ENCODE measurements at regions not wholly inside any gene's neighbourhood (a gene's known extent, or its start where the extent isn't known, plus 50 kb on each side); places are given as distances from the start of the nearest gene placed in this dataset.
"Not testable (repeated sequence)": the region's sequence is repeated elsewhere in the genome, so short reads cannot be mapped to it uniquely, and the experiment has no call there.

DNA sequence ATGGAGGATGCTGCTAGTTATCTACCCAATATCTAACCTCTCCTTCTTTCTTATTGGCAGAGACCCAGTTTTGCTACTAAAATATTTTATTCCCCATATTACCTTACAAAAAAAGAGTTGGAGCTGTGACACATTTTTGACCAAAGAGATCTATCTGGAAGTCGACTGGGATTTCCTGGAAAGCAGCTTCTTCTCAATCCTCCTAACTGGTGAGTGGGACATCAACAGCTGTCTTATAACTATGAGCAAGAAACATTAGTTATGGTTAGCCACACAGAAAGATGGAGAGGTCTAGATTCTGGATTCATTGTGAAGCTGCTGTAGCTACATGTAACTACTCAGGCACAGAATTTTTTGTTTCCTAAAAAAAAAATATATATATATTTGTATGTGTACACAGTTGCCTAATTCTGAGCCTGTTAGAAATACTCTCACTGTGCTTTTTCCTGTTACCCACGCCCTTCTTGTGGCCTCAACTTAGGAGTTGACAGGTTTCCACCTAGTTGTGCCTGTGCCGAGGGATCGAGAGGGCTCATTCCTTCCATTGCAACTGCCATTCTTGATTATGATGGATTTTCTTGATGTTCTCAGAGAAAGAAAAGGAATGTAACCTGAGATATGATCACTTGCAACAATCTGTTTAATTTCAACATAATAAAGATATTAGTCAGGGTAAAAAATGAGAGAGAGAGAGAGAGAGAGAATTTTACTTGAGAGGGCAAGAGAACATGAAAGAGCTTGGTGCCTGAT lies 142.0 kb downstream of the SLC17A6 start:
- no peak for DNase-seq

DNA sequence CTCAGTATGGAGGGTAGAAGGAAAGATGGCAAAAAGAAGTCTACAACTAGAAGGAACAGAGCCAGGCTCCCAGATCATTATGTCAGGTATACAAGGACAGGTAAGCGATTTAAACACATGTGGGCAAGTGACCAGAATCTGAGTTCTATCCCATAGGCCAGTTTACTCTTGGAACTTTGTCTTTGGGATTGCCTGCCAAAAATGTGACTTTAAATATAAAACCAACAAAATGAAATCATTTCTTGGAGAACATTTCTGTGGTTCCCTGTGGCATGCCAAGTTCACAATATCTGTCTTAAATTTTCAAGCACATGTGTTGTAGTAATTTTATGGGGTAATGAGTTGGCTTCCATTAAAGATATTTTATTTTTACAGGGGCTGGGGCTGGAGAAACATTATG lies 141.0 kb downstream of the SLC17A6 start:
- DNase-seq, result no peak

DNA sequence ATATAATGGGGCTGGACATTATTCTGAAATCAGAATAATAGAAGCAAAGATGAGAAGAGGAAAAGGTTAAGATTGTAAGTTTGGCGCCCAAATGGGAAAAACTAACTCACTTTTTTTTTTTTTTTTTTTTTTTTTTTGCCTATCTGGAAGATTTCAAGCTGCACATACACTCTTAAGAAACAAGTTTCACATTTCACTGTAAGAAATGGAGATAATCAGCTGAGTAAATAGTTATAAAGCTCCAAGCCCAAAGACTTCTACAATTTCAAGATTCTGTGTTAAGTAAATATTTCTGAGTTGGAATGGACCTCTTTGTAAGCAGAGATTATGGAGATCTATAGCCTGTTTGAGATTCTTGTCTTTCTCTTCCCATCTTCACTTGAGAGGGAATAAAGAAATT lies 140.0 kb downstream of the SLC17A6 start:
- DNase-seq, result no peak

DNA sequence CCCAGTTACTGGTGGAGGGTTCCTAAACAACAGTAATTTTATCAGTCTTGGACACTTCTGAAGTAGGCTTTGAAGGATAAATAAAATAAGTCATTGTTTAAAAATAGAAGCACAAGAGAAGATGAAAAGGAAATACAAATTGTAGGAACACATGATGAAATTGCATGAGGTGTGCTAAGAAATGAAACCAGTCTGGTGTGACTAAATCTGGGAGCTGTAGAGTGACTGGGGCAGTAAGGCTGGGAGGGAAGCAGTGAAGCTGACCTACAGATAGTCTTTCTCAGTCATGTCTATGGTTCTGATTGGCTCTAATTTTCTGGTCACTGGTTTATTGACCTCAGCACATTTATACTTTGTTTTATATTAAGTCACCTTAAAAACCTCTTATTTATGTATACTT lies 139.1 kb downstream of the SLC17A6 start:
- DNase-seq, result no peak

DNA sequence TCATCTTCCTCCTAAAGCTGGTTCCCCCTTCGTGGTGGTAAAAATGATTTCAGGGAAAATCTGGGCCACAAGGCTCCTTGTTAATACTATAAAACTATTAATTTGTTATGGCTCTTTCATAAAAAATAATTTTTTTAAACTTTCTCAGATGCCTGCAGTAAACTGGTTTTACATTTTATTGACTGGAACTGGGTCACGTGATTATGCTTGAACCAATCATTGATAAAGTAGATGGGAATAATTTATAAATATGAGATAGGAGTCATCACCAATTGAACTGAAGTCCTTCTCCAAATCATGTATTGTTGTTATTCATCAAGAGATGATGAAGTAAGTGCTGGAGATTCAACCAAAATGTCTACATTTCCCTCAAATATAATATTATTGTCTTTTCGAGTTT lies 138.4 kb downstream of the SLC17A6 start:
- no peak for DNase-seq

DNA sequence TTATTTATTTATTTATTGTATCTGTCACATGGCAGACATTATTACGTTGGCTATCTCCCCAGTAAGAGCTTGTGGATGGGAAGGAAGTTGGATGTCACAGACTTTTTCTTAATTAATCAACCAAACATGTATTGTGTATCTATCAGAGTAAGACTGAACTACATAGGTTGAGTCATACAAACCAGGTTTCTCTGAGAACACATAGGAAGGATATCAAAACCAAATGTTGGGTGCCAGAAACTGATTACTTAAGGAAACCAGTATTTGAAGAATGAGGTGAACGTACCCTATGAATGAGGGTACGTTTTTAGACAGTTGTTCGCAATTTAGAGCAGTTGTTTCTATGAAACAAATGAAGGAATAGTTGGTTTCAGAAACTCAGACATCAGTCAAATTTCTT lies 136.4 kb downstream of the SLC17A6 start:
- no peak for DNase-seq

DNA sequence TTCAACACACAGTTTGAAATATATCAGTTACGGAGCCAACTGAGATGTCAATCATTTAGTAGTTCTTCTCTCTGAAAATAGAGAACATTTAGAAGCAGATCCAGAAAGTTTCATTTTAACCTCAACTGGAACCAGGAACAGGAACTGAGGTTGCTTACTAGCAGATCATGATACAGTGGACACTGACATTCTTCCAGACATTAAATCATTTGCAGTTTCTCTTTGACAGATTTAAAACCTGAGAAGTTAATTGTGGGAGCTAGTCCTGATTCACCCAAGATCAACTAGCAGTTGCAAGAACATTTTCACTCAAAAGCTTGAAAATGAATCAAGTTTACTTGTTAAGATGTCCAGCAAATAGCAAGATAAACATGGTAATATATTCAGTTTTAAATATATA lies 135.4 kb downstream of the SLC17A6 start:
- DNase-seq, result no peak

DNA sequence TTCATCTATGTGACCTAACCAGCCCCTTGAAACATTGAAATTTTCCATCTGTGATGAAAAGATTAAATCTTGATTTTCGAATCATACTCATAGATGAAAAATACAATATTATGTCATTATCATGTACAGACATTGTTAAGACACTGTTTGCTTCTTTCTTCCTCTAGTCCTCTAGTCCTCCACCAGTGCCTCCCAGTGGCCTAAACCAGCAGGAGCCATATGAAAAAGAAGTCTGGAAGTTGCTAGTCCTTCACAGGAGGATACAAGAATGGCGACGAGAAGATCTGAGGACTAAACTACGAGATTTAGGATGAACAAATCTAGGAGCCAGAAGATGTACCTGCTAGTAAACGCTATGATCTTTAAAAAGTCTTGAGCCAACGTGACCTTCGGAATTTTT lies 134.1 kb downstream of the SLC17A6 start:
- DNase-seq, result no peak

DNA sequence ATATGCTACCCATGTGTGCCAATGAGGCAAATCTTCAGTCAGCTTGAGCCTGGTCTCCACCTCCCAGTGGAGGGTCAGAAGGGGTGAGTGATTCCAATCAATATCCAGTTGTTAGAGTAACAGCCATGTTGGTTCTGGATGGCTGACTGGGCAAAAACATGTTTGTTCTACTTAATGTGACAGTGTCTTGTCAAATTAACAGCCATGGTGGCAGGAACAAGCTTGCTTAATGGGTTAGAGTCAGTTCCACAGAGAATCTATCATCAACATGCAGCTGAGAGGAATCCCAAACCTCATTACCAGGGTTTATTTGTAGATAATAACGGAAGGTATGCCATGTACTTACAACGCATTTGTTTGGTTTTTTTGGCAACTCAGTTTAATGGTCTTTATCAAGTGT lies 133.2 kb downstream of the SLC17A6 start:
- no peak for DNase-seq

DNA sequence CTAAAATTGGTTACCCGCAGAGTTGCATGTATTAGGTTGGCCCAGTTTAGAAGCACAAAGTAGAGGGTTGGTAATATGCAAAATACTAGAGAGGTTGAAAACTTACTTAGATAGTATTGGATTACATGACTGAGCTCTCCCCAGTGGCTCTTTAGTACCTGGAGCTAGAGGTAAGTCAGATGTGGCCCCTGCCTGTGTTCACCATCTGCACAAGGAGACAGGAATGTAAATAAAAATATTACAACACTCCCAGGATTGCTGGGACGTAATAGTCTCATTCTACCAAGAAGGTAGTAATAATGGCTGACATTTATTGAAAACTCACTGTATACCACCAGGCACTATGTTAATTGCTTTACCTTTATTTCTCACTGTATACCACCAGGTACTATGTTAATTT lies 129.6 kb downstream of the SLC17A6 start:
- no peak for DNase-seq

DNA sequence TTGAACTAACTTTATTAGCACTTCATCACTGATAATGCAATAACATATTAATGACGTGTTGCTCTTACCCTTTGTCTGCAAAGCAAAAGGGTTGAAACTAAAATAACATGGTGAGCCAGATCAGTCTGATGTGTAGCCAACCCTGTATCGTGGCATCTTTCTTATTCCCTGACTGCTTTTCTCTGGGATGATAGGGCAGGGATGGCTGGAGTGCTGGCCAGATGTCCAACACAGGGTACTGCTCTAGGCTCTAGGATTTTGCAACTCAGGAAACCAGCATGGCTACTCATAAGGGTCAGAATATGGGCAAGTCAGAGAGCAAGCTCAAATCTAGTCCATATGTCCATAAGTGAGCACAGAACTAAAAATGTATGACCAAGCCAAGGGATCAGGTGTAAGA lies 129.1 kb downstream of the SLC17A6 start:
- DNase-seq, result no peak

DNA sequence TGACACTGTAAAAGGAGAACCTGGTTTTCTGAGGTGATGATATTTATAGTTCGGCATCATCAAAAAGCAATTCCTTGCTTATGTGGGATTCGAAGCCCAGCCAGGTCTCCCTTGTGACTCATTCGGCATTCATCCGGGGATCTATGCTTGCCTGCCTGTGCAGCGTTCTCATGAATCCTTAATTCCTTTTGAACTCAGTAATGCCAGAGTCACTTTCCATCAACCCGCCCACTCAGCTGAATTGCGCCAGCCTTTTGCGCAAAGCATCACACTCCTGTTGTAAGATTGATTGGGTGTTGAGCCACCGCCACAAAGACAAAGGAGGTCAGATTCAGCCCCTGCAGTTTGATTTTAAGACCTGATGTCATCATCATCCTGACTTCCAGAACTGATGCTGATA lies 128.6 kb downstream of the SLC17A6 start:
- no peak for DNase-seq

DNA sequence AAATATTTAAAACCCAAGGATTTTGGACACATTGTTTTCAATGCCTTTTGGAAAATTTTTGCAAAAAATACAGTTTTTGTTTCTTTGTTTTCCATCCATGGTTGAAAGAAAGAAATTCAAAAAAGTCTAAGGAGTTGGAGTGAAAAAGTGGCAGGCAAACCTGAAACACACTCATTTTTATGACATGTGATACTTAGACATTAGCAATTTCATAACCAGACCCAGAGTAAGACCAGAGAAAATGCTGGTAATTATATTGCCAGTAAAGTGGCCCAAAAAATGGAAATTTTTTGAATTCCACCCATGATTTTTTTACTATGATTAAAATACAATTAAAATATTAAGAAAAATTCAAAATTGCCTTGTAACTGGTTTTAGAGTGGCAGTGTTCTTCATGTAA lies 128.2 kb downstream of the SLC17A6 start:
- DNase-seq, result no peak

DNA sequence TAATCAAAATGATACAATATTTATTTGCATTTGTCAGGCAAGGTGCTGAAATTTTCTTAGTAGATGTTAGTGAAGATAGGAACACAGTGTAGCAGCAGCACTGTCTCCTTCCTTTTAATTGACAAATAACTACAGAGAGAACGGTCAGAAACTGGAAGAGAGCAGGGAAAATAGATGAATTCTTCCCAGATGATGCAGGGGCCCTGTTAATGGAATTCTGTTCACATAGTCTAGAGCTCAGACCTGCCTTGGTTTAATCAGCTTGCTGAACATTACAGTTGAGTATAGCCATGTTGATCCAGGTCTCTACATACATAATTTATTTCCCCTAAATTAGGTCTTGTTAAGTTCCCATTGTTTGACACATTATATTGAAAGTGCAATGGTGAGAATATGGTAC lies 127.4 kb downstream of the SLC17A6 start:
- DNase-seq, result no peak

DNA sequence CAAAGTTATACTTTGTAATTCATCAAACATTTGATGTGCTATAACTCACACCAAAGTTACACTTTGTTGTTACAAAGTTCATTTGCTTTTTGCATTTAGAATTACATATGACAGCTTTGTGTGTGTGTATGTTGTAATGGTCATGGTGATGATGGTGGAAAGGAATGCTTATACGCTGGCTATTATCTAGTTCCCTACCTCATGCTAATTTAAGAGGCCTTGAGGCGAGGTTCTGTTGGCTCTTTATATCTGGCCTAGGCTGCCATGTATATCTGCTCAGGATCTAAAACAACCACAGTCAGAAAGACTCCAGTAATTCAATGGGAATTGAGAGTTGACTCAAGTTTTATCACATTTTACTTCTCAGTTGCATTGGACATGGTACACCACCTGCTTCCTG lies 123.4 kb downstream of the SLC17A6 start:
- DNase-seq, result no peak

DNA sequence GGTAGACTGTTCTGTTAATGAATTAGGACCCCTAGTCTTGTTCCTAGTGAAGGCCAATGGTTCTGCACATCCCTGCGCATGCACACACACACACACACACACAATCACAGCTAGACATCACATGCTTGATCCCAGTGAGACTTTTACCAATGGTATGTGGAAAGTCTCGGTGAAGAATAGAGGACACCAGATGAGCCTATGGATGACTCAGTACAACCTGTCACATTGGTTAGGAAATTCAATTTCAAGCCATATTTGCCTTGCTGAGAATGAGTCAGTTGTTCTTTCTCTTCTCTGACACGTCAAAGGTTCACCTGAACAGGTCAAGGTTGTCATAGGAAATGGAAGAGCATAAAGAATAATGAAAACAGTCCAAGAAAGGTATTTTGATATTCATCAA lies 122.0 kb downstream of the SLC17A6 start:
- no peak for DNase-seq

DNA sequence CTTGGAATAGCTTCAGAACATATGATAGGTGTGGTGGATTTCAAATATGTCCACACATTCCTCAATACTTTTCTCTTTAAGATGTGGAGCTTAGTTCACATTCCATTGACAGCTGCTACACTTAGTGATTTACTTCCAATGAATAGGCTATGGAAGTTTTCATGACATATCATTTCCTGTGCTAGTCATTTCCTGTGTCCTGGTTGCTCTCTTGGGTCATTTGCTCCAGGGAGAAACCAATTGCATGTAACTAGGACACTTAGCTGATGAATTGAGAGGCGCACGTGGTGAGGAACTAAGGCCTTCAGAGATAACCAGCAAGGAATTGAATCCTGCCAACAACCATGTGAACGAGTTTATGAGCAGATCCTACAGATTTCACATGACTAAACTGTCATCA lies 120.9 kb downstream of the SLC17A6 start:
- DNase-seq, result no peak

DNA sequence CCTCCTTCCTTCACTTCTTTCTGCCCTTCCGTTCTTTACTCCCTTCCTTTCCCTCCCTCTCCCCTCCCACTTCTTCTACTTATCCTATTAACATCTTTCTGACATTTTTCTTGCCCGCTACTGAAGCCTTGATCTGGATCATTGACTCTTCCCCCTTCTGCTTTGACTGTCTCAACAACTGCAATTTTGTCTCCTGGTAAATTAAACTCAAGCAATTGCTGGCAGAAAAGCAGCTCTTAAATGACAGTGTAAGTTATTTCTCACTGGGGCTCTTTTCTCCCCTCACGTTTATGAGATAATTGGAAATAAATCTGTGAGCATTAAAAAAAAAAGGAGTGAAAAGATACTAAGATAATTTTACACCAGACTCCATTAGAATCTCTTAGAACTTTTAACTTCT lies 120.0 kb downstream of the SLC17A6 start:
- DNase-seq, result no peak

DNA sequence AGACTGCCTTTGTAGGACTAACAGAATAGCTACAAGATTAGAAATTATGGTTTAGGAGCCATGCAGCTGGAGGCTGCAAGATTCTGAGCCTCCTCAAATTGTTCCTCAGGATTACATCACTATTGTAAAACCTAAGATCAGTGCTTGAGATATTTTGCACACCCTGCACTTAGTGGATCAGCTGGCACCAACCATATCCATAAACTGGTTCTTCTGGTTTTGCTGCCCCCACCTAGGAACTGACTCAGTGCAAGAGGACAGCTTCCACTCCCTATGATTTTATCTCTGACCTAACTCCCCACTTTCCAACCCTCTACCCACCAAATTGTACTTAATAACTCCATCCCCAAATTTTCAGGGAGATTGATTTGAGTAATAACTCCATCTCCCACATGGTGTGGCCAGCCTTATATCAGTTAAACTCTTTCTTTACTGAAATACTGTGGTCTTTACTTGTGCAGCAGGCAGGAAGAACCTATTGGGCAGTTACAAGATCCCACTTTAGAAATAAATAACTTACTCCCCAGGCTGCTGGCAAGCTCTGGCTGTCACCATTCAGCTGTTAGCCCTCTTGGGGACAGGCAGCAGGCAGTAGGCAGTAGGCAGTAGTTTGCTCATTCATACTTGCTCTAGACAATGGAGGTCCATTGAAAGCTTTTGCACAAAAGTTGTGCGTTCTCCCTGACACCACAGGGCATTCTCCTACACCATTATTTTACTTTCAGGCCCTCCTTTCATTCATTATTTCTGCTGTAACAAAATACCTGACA lies 119.0 kb downstream of the SLC17A6 start:
- DNase-seq, result peak; percentile 14

DNA sequence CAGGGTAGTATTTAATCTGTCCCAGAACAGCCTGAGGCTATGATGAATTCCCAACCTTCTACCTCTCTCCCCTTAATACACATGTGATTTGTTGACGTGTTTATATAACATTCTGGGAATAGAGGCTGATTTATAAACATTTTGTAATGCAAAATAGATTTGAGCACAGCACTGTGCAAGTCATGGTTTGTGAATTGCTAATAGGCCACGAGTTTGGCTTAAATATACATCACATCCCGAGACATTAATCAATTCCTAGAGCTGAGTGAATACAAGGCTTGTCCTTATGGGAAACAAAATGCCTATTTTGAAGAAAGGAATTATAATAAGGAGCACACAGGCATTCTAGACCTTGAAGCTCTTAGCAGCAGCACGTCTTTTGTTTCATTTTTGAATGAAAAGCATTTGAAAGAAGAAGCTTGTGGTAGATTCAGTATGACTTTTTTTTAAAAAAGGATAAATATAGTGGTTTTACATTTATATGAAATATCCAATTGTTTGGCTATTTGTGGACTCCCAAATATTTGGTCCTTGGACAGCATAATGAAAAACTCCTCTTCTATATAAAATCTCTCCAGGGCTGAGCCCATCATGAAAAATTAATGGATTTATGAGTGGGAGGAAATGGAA lies 116.4 kb downstream of the SLC17A6 start:
- DNase-seq, result no peak

DNA sequence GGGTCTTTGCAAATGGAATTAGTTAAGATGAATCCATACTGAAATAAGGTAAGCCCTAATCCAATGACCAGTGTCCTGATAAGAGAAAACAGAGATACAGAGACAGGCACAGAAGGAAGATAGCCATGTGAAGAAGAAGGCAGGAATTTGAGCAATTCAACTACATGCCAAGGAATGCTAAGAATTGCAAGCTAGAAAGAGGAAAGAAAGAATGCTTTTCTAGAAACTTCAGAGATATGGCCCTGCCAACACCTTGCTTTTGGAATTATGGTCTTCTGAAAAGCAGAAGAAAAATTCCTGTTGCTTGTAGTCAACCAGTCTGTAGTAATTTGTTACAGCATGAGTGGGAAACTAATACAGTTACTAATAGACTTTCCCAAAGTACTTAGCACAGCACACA lies 111.3 kb downstream of the SLC17A6 start:
- DNase-seq, result no peak

DNA sequence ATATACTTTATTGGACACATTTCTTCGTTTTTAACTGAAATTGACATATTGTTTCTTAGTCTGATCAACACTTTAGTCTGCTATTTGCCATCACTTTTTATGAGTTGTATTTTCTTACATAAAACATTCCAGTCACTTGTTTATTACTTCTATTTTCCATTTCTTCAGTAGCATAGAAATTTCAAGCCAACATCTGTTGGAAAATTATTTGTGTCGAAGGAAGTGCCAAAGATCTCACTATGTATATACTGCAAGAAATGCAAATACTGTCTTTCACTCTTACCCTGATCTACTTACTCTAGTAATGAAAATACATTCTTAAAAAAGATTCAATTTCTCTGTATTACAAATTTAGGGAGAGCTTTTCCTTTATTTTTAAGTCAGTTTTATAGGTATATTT lies 105.9 kb downstream of the SLC17A6 start:
- no peak for DNase-seq

DNA sequence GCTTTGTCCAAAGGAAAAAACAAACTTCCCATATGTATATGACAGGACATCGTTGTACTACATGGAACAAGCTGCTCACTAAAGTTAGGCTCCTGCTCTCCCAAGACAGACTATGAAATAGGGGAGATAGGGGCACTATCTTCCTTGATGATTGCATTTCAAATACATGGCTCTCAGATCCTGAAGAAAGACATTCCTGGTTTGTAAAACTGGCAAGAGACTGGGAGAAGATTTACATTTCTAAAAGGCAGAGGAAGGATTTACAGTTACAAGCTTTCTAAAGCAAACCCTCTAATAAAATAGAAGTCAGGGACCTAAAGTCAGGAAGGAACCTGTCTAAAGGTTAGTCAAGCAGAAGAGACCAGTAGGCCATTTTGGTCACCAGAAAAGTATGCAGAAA lies 103.7 kb downstream of the SLC17A6 start:
- no peak for DNase-seq

DNA sequence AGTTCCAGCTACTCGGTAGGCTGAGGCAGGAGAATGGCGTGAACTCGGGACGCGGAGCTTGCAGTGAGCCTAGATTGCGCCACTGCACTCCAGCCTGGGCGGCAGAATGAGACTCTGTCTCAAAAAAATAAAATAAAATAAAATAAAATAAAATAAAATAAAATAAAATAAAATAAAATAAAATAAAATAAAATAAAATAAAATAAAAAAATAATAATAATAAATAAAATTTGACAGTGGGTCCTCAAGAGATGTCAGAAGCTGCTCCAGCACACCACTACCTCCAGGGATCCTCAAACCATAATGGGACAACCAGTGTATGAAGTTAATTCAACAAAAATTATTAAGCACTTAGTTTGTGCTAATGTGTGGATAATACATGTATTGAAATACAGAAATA lies 97.4 kb downstream of the SLC17A6 start:
- DNase-seq, result not testable (repeated sequence)
